K562 (cell line): ENCODE measurements at regions not wholly inside any gene's neighbourhood (a gene's known extent, or its start where the extent isn't known, plus 50 kb on each side); places are given as distances from the start of the nearest gene placed in this dataset.

Experiments used
- BCLAF1 ChIP-seq, 2 experiments: fragments of 450-650 bp in 1 of 2; IDR thresholded peaks; 2 replicates each; pipeline ENCODE4 v1.6.1; 2011 to 2017; ENCODE audit warnings: low read depth in 2 of 2, antibody characterized with exemption in 1 of 2, borderline replicate concordance in 1 of 2, low read length in 1 of 2, mild to moderate bottlenecking in 1 of 2, mixed read lengths in 1 of 2; ENCODE audit not compliant: control insufficient read depth in 1 of 2
- CREB3L1 ChIP-seq: fragments of 450-650 bp; IDR thresholded peaks from 2 replicates; pipeline ENCODE4 v1.6.1; 2014; ENCODE audit warnings: low read depth, mild to moderate bottlenecking, moderate library complexity, borderline replicate concordance
- MAZ ChIP-seq, 2 experiments: fragments of 450-650 bp in 1 of 2; sonication (generic) in 1 of 2; formaldehyde crosslinking; IDR thresholded peaks in 1 of 2; conservative IDR thresholded peaks in 1 of 2; 2 replicates each; pipeline versions ENCODE4 v1.4.0 to v1.5.0; 2020; ENCODE audit warnings: mild to moderate bottlenecking in 1 of 2, missing genetic modification reagents in 1 of 2
- MEF2D ChIP-seq: conservative IDR thresholded peaks from 2 replicates; pipeline ENCODE4 v1.6.1; 2016; ENCODE audit warnings: low read depth, missing genetic modification characterization, missing compliant biosample characterization
- SMAD1 ChIP-seq: fragments of 150-350 bp; IDR thresholded peaks from 2 replicates; pipeline ENCODE4 v1.6.1; 2014; ENCODE audit warnings: low read length, low read depth; ENCODE audit not compliant: partially characterized antibody
- STAT5B ChIP-seq: fragments of 250-450 bp; sonication (Bioruptor Pico); IDR thresholded peaks from 2 replicates; pipeline ENCODE4 v1.8.0; 2021; ENCODE audit warnings: mild to moderate bottlenecking, inconsistent platforms
- TAF15 ChIP-seq: fragments of 200-400 bp; formaldehyde crosslinking; IDR thresholded peaks from 2 replicates; pipeline ENCODE4 v1.6.1; 2017; ENCODE audit warnings: mild to moderate bottlenecking, low read depth, low read length, moderate library complexity
- TCFL5 ChIP-seq: fragments of 250-450 bp; sonication (Bioruptor Pico); conservative IDR thresholded peaks from 2 replicates; pipeline ENCODE4 v1.6.1; 2021; ENCODE audit warnings: mild to moderate bottlenecking, moderate library complexity, matching md5 sums
- ZBTB11 ChIP-seq, 3 experiments: fragments of 200-800 bp in 1 of 3; fragments of 250-450 bp in 1 of 3; fragments of 450-650 bp in 1 of 3; sonication (Bioruptor Pico) in 1 of 3; sonication (Bioruptor generic) in 1 of 3; formaldehyde crosslinking in 1 of 3; IDR thresholded peaks; 2 replicates each; pipeline versions ENCODE4 v1.6.1 to v1.8.0; 2016 to 2022; ENCODE audit warnings: mild to moderate bottlenecking in 2 of 3, missing genetic modification characterization in 2 of 3, missing compliant biosample characterization in 1 of 3, moderate library complexity in 1 of 3
- ZC3H11A ChIP-seq: IDR thresholded peaks from 2 replicates; pipeline ENCODE4 v1.6.1; 2012; ENCODE audit warnings: low read depth, low read length, improper control_type of control experiment
- ZEB2 ChIP-seq: fragments of 450-650 bp; IDR thresholded peaks from 2 replicates; pipeline ENCODE4 v1.6.1; 2016
- ZNF551 ChIP-seq: fragments of 250-450 bp; sonication (Bioruptor Pico); IDR thresholded peaks from 2 replicates; pipeline ENCODE4 v1.5.0; 2021; ENCODE audit warnings: mild to moderate bottlenecking, moderate library complexity
- ZNF57 ChIP-seq: fragments of 450-650 bp; formaldehyde crosslinking; IDR thresholded peaks from 2 replicates; pipeline ENCODE4 v1.4.0; 2020; ENCODE audit warnings: mild to moderate bottlenecking, moderate library complexity
- ZNF707 ChIP-seq: fragments of 250-450 bp; sonication (Bioruptor Pico); conservative IDR thresholded peaks from 2 replicates; pipeline ENCODE4 v1.8.0; 2022; ENCODE audit warnings: inconsistent platforms, mild to moderate bottlenecking, moderate library complexity
- TF ChIP-seq, protein P1 (sequence below): IDR thresholded peaks from 3 replicates; pipeline ENCODE4 v1.6.1; 2011; ENCODE audit warnings: borderline replicate concordance, mild to moderate bottlenecking; ENCODE audit not compliant: insufficient read length, insufficient read depth
- TF ChIP-seq, protein P2 (sequence below): fragments of 450-650 bp; IDR thresholded peaks from 2 replicates; pipeline ENCODE4 v1.6.1; 2016

DNA sequence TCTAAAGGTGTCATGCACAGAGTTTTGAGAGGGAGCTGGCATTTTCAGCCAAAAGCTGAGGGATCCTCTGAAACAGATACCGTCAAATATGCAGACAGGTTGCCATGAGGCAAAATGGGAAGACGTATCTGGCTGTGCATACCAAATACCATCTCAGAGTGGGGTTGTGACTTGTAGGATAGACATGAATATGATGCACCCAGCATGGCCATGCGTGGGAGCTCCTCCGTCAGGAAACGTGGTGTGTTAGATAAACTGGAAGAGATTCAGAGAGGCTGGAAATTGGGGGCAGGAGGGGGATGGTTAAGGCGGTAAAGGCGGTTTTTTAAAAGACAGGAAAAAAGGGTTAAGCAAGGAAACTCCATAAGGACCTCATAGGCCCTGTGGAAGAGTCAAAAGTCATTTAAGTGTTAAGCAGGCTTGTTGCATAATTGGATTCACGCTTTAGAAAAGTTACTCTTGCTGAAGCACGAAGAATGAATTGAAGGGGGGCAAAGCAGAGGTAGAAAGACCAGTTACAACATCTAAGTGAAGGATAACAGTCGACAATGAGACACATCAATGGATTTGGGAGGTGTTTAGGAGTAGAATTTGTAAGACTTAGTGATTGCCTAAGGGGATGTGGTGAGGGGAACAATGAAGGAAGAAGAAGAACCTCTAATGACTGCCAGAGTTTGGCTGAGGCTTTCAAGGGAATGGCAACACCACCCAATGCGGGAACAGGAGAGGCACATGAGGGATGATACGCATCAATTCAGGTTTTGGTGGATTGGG is 139.6 kb upstream of the CTAGE1 start (continued):
- TF ChIP-seq ZBTB11 (CRISPR knock-in tag; IDR thresholded peaks at IDR 0.05) (no peak), BCLAF1 (IDR thresholded peaks at IDR 0.05; ENCODE audit: borderline replicate concordance in 1 of 2, control insufficient read depth in 1 of 2, low read depth in 2 of 2, low read length in 1 of 2) (no peak), ZNF57 (CRISPR knock-in tag) (no peak), TAF15 (no peak), CREB3L1 (no peak), TCFL5 (no peak), ZEB2 (0 out of 2 replicates have a peak, but pooled peaks have one; percentile 52), STAT5B (no peak), ZC3H11A (no peak), MAZ (CRISPR knock-in tag; conservative IDR thresholded peaks at IDR 0.05 in 1 of 2, IDR thresholded peaks at IDR 0.05 in 1 of 2) (no peak), ZNF551 (CRISPR knock-in tag) (no peak), MEF2D (0 out of 2 replicates have a peak, but pooled peaks have one; percentile 37), ZNF707 (no peak), SMAD1 (no peak)
- TF ChIP-seq, protein P1, sequence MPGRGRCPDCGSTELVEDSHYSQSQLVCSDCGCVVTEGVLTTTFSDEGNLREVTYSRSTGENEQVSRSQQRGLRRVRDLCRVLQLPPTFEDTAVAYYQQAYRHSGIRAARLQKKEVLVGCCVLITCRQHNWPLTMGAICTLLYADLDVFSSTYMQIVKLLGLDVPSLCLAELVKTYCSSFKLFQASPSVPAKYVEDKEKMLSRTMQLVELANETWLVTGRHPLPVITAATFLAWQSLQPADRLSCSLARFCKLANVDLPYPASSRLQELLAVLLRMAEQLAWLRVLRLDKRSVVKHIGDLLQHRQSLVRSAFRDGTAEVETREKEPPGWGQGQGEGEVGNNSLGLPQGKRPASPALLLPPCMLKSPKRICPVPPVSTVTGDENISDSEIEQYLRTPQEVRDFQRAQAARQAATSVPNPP = no peak
- TF ChIP-seq, protein P2, sequence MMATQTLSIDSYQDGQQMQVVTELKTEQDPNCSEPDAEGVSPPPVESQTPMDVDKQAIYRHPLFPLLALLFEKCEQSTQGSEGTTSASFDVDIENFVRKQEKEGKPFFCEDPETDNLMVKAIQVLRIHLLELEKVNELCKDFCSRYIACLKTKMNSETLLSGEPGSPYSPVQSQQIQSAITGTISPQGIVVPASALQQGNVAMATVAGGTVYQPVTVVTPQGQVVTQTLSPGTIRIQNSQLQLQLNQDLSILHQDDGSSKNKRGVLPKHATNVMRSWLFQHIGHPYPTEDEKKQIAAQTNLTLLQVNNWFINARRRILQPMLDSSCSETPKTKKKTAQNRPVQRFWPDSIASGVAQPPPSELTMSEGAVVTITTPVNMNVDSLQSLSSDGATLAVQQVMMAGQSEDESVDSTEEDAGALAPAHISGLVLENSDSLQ = no peak
